ENCODE measurements at regions not wholly inside any gene's neighbourhood (a gene's known extent, or its start where the extent isn't known, plus 50 kb on each side); places are given as distances from the start of the nearest gene placed in this dataset.
"Not testable (repeated sequence)": the region's sequence is repeated elsewhere in the genome, so short reads cannot be mapped to it uniquely, and the experiment has no call there.

- no peak for TF ChIP-seq CTCF (IDR thresholded peaks at IDR 0.05; ENCODE audit: control insufficient read depth, extremely low read depth, insufficient read depth)
- DNase-seq (ENCODE audit: low read depth): no peak
- no peak overlapping the region for H3K4me3 ChIP-seq (ENCODE audit: low read depth, low read length)
These were observed 268.7 kb downstream of the TTC6 start for GRCh38 chr14:37864128-37864527.

GRCh38 chr14:37864861-37865718 lies 269.7 kb downstream of the TTC6 start:
- H3K4me3 ChIP-seq (ENCODE audit: low read depth, low read length): no peak overlapping the region
- TF ChIP-seq CTCF (IDR thresholded peaks at IDR 0.05; ENCODE audit: control insufficient read depth, extremely low read depth, insufficient read depth): 0 out of 2 replicates have a peak, but pooled peaks have one; percentile 5
- DNase-seq (ENCODE audit: low read depth): peak; percentile 77

GRCh38 chr14:37865719-37866549 lies 270.5 kb downstream of the TTC6 start:
- DNase-seq (ENCODE audit: low read depth): no peak
- TF ChIP-seq CTCF (IDR thresholded peaks at IDR 0.05; ENCODE audit: control insufficient read depth, extremely low read depth, insufficient read depth): no peak
- H3K4me3 ChIP-seq (ENCODE audit: low read depth, low read length): no peak overlapping the region

GRCh38 chr14:37869633-37870032 lies 274.2 kb downstream of the TTC6 start:
- no peak overlapping the region for H3K4me3 ChIP-seq (ENCODE audit: low read depth, low read length)
- no peak for DNase-seq (ENCODE audit: low read depth)
- no peak for TF ChIP-seq CTCF (IDR thresholded peaks at IDR 0.05; ENCODE audit: control insufficient read depth, extremely low read depth, insufficient read depth)

GRCh38 chr14:37870170-37870569 lies 274.7 kb downstream of the TTC6 start:
- no peak for DNase-seq (ENCODE audit: low read depth)
- no peak for TF ChIP-seq CTCF (IDR thresholded peaks at IDR 0.05; ENCODE audit: control insufficient read depth, extremely low read depth, insufficient read depth)
- no peak overlapping the region for H3K4me3 ChIP-seq (ENCODE audit: low read depth, low read length)

- H3K4me3 ChIP-seq (ENCODE audit: low read depth, low read length): no peak overlapping the region
- no peak for TF ChIP-seq CTCF (IDR thresholded peaks at IDR 0.05; ENCODE audit: control insufficient read depth, extremely low read depth, insufficient read depth)
- DNase-seq (ENCODE audit: low read depth): no peak
These were observed 275.4 kb downstream of the TTC6 start for GRCh38 chr14:37870632-37871346.

- H3K4me3 ChIP-seq (ENCODE audit: low read depth, low read length); DNase-seq (ENCODE audit: low read depth): not testable (repeated sequence)
These were observed 278.6 kb downstream of the TTC6 start for GRCh38 chr14:37874065-37874428.
